ENCODE measurements at regions not wholly inside any gene's neighbourhood (a gene's known extent, or its start where the extent isn't known, plus 50 kb on each side); places are given as distances from the start of the nearest gene placed in this dataset.

GRCh38 chr12:16891673-16892072 lies 285.7 kb upstream of the LMO3 start:
- Histone ChIP-seq H2AFZ (ENCODE audit: low read length) (no peak overlapping the region), H3K36me3 (ENCODE audit: insufficient read depth, low read length) (no peaks in the 10 kb centered on the region)

GRCh38 chr12:16884819-16885218 lies 278.9 kb upstream of the LMO3 start:
- TF ChIP-seq CTCF (conservative IDR thresholded peaks at IDR 0.05; ENCODE audit: low read length) = no peak
- TF ChIP-seq EZH2phosphoT487 (IDR thresholded peaks at IDR 0.05; ENCODE audit: borderline replicate concordance) = no peak
- no peaks in the 10 kb centered on the region for H3K9me3 ChIP-seq (ENCODE audit: insufficient read depth, low read depth, low read length)
- H2AFZ ChIP-seq (ENCODE audit: low read length) = no peak overlapping the region
- H3F3A ChIP-seq (ENCODE audit: low read depth) = no peaks in the 10 kb centered on the region
- no peaks in the 10 kb centered on the region for H4K20me1 ChIP-seq (ENCODE audit: insufficient read depth, low read length, poor library complexity, severe bottlenecking)
- H3K9me2 ChIP-seq (replicated peaks; ENCODE audit: low read depth, low read length) = no peaks in the 10 kb centered on the region
- no peak overlapping the region for H3K4me2 ChIP-seq (ENCODE audit: low read depth, low read length, poor library complexity, severe bottlenecking)
- H3K36me3 ChIP-seq (ENCODE audit: insufficient read depth, low read length) = no peaks in the 10 kb centered on the region
- H3K4me3 ChIP-seq (ENCODE audit: low read length, poor library complexity, severe bottlenecking) = no peak overlapping the region
- no peak overlapping the region for H3K9ac ChIP-seq (ENCODE audit: low read depth, low read length, poor library complexity, severe bottlenecking)
- no peaks in the 10 kb centered on the region for H3K4me1 ChIP-seq (ENCODE audit: insufficient read depth, low read length, poor library complexity, severe bottlenecking)
- H3K27me3 ChIP-seq (ENCODE audit: insufficient read depth, low read length, poor library complexity, severe bottlenecking) = no peaks in the 10 kb centered on the region
- no peaks in the 10 kb centered on the region for H3K79me2 ChIP-seq (ENCODE audit: insufficient read depth, low read length)

More at GRCh38 chr12:16891673-16892072, 285.7 kb upstream of the LMO3 start:
- Histone ChIP-seq H3K9me2 (replicated peaks; ENCODE audit: low read depth, low read length) (no peaks in the 10 kb centered on the region), H4K20me1 (ENCODE audit: insufficient read depth, low read length, poor library complexity, severe bottlenecking) (no peaks in the 10 kb centered on the region), H3K4me1 (ENCODE audit: insufficient read depth, low read length, poor library complexity, severe bottlenecking) (no peaks in the 10 kb centered on the region), H3K4me2 (ENCODE audit: low read depth, low read length, poor library complexity, severe bottlenecking) (no peak overlapping the region), H3K79me2 (ENCODE audit: insufficient read depth, low read length) (no peaks in the 10 kb centered on the region), H3K4me3 (ENCODE audit: low read length, poor library complexity, severe bottlenecking) (no peak overlapping the region), H3K9me3 (ENCODE audit: insufficient read depth, low read depth, low read length) (no peaks in the 10 kb centered on the region), H3K9ac (ENCODE audit: low read depth, low read length, poor library complexity, severe bottlenecking) (no peak overlapping the region), H3K27me3 (ENCODE audit: insufficient read depth, low read length, poor library complexity, severe bottlenecking) (no peaks in the 10 kb centered on the region), H3F3A (ENCODE audit: low read depth) (no peaks in the 10 kb centered on the region)
- TF ChIP-seq EZH2phosphoT487 (IDR thresholded peaks at IDR 0.05; ENCODE audit: borderline replicate concordance) (no peak), CTCF (conservative IDR thresholded peaks at IDR 0.05; ENCODE audit: low read length) (no peak)

GRCh38 chr12:16884056-16884455 lies 278.1 kb upstream of the LMO3 start:
- H4K20me1 ChIP-seq (ENCODE audit: insufficient read depth, low read length, poor library complexity, severe bottlenecking) = no peaks in the 10 kb centered on the region
- H3K4me3 ChIP-seq (ENCODE audit: low read length, poor library complexity, severe bottlenecking) = no peak overlapping the region
- H2AFZ ChIP-seq (ENCODE audit: low read length) = no peak overlapping the region
- H3K4me2 ChIP-seq (ENCODE audit: low read depth, low read length, poor library complexity, severe bottlenecking) = no peak overlapping the region
- H3F3A ChIP-seq (ENCODE audit: low read depth) = no peaks in the 10 kb centered on the region
- H3K36me3 ChIP-seq (ENCODE audit: insufficient read depth, low read length) = no peaks in the 10 kb centered on the region
- no peaks in the 10 kb centered on the region for H3K79me2 ChIP-seq (ENCODE audit: insufficient read depth, low read length)
- H3K4me1 ChIP-seq (ENCODE audit: insufficient read depth, low read length, poor library complexity, severe bottlenecking) = no peaks in the 10 kb centered on the region
- no peak for TF ChIP-seq EZH2phosphoT487 (IDR thresholded peaks at IDR 0.05; ENCODE audit: borderline replicate concordance)
- no peak for TF ChIP-seq CTCF (conservative IDR thresholded peaks at IDR 0.05; ENCODE audit: low read length)
- H3K27me3 ChIP-seq (ENCODE audit: insufficient read depth, low read length, poor library complexity, severe bottlenecking) = no peaks in the 10 kb centered on the region
- H3K9me3 ChIP-seq (ENCODE audit: insufficient read depth, low read depth, low read length) = no peaks in the 10 kb centered on the region
- no peak overlapping the region for H3K9ac ChIP-seq (ENCODE audit: low read depth, low read length, poor library complexity, severe bottlenecking)
- H3K9me2 ChIP-seq (replicated peaks; ENCODE audit: low read depth, low read length) = no peaks in the 10 kb centered on the region
